ENCODE measurements at regions not wholly inside any gene's neighbourhood (a gene's known extent, or its start where the extent isn't known, plus 50 kb on each side); places are given as distances from the start of the nearest gene placed in this dataset.

DNA sequence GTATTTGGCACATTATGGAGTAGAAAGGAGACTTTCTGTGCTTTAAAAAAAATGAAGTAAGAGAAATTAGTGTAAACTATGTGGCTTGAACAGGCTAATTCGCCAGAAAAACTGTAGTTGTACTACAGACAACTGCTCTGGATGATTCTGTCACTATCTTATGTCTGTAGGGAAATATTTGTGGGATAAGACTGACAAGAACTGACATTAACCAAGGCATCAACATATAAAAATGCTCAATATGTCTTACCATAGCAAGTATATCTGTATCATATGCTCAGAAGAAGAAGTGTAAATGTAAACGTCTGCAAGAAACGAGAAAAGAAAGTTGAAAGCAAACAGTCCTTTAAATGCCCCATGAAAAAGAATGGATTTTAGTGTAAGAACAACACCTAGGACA lies 1545.0 kb downstream of the CDH8 start:
- no peak for DNase-seq (ENCODE audit: low read depth)
- H3K4me3 ChIP-seq (ENCODE audit: low read depth, low read length) = no peak overlapping the region
- TF ChIP-seq, protein P1, sequence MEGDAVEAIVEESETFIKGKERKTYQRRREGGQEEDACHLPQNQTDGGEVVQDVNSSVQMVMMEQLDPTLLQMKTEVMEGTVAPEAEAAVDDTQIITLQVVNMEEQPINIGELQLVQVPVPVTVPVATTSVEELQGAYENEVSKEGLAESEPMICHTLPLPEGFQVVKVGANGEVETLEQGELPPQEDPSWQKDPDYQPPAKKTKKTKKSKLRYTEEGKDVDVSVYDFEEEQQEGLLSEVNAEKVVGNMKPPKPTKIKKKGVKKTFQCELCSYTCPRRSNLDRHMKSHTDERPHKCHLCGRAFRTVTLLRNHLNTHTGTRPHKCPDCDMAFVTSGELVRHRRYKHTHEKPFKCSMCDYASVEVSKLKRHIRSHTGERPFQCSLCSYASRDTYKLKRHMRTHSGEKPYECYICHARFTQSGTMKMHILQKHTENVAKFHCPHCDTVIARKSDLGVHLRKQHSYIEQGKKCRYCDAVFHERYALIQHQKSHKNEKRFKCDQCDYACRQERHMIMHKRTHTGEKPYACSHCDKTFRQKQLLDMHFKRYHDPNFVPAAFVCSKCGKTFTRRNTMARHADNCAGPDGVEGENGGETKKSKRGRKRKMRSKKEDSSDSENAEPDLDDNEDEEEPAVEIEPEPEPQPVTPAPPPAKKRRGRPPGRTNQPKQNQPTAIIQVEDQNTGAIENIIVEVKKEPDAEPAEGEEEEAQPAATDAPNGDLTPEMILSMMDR (IDR thresholded peaks at IDR 0.05; ENCODE audit: low read depth, low read length, missing control alignments) = no peak
- in situ Hi-C loops (cut with HindIII; ENCODE audit: low sequenced_read_pairs) = no loop called here

DNA sequence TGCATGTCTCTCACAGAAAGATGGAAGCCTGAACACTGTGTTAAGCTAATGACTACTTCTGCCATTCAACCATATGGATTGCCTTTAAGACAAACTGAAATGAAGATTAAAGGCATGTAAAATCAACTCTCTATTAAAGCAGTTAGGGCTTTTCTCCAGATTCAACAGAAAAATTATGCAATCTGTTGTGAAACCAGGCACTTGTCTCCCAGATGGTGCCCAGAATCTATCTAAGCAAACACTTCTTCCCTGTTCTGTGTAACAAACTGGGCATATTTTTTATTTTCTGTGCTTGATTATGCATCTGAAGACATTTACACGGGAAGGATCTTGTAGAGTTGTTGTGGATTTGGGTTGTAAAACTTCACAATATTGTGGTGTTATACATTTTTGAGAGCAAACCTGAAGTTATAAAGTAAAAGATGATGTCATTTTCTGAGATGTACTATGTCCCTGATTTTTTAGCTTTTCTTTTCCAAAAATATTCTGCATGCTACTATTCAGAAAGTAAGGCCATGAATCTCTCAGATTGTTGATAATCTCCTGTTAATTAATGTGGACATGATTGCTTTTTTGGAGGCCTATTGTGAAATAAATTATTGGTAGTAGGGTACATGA lies 1550.3 kb downstream of the CDH8 start:
- no peak overlapping the region for H3K4me3 ChIP-seq (ENCODE audit: low read depth, low read length)
- in situ Hi-C loops (cut with HindIII; ENCODE audit: low sequenced_read_pairs) = no loop called here
- no peak for DNase-seq (ENCODE audit: low read depth)
- TF ChIP-seq, protein P1 (IDR thresholded peaks at IDR 0.05; ENCODE audit: low read depth, low read length, missing control alignments) = no peak

DNA sequence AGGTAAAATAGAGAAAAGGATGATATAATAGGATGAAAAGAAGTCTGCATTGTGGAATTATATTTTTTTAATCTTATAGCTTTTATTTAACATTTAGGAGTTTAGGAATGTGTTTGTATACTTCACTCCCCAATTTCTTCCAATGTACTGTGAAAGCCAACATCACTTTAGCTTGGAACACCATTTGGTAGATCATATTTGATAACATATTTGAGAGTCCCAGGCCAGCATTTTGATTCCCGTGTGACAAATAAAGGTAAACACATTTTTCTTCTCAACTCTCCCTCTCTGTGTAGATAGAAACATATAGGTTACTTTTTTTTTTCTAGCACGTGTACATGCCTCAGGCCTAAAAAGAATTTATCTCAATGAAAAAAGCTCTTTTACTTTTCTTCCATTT lies 1551.3 kb downstream of the CDH8 start:
- DNase-seq (ENCODE audit: low read depth) = no peak
- H3K4me3 ChIP-seq (ENCODE audit: low read depth, low read length) = no peak overlapping the region
- TF ChIP-seq, protein P1 (IDR thresholded peaks at IDR 0.05; ENCODE audit: low read depth, low read length, missing control alignments) = no peak
- in situ Hi-C loops (cut with HindIII; ENCODE audit: low sequenced_read_pairs) = no loop called here

DNA sequence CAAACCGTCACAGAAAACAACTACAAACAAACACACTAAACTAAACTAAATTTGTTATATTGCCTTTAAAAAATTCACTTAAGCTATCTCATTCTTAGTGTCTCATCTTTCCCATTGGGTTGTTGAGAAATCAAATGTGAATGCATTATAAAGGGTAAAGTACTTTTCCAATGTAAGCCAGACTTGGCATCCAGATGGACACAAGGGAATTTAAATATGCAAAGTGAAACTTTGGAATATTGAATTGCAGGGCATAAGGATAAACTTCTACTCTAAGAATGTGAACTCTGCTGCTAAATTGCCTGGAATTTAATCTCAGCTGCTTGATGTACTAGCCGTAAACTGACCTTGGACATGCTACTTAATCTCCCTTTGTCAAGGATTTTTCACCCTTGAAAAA lies 1554.6 kb downstream of the CDH8 start:
- no peak for DNase-seq (ENCODE audit: low read depth)
- TF ChIP-seq, protein P1 (IDR thresholded peaks at IDR 0.05; ENCODE audit: low read depth, low read length, missing control alignments) = no peak
- H3K4me3 ChIP-seq (ENCODE audit: low read depth, low read length) = no peak overlapping the region
- in situ Hi-C loops (cut with HindIII; ENCODE audit: low sequenced_read_pairs) = no loop called here

DNA sequence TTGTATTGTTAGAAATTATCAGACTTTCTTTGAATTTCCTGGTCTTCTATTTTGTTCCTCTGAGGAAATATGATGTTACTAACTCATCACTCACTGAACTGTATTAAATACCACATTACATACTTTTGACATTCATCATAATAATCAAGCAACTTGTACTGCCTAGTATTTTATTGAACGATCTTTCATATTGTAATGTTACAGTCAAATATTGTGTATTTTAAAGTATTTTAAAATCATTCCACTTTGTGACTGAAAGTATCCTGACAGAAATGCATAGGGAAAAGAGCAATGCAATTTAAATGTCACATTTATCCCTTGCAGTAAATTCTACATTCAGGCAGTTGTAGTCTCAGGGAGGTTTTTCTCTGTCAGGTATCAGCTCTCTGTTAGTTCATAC lies 1557.4 kb downstream of the CDH8 start:
- TF ChIP-seq, protein P1 (IDR thresholded peaks at IDR 0.05; ENCODE audit: low read depth, low read length, missing control alignments) = no peak
- H3K4me3 ChIP-seq (ENCODE audit: low read depth, low read length) = no peak overlapping the region
- DNase-seq (ENCODE audit: low read depth) = no peak
- in situ Hi-C loops (cut with HindIII; ENCODE audit: low sequenced_read_pairs) = no loop called here

DNA sequence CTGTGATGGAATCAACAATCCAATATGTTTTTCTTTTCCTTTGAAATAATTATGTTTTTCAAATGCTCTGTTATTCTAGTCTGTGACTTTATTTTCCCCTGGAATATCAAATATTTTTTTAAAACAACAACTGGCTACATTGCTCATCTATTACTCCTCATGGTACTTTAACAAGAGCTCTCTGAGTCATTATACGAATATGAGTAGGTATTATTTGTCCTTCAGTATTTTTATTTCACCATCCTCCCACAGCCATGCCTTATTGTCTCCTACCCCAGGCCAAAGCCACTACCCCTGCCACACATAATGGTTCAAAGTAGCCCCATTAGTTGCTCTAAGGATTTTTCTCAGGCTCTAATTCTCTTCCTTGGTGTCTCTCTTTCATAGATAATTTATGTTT lies 1572.3 kb downstream of the CDH8 start:
- in situ Hi-C loops (cut with HindIII; ENCODE audit: low sequenced_read_pairs) = no loop called here
- DNase-seq (ENCODE audit: low read depth) = no peak
- H3K4me3 ChIP-seq (ENCODE audit: low read depth, low read length) = no peak overlapping the region
- TF ChIP-seq, protein P1 (IDR thresholded peaks at IDR 0.05; ENCODE audit: low read depth, low read length, missing control alignments) = no peak
